GM10248 (cell line): ENCODE measurements at regions not wholly inside any gene's neighbourhood (a gene's known extent, or its start where the extent isn't known, plus 50 kb on each side); places are given as distances from the start of the nearest gene placed in this dataset.

Experiments used
- CTCF ChIA-PET: fragments of 300-600 bp; sonication (Branson Sonifier 250); formaldehyde crosslinking; extraction: SDS; loops from one replicate; lab custom pipeline; 2021; ENCODE audit warnings: antibody characterized with exemption; lab: Yijun Ruan, JAX
- POLR2A ChIA-PET: fragments of 350-650 bp; sonication (Branson Sonifier 250); formaldehyde crosslinking; extraction: SDS; loops from one replicate; lab custom pipeline; 2020; ENCODE audit warnings: antibody characterized with exemption; lab: Yijun Ruan, JAX
- DNase-seq: peaks from one replicate; pipeline ENCODE4 v3.0.0; 2012; ENCODE audit errors: extremely low spot score
- CTCF ChIP-seq: IDR thresholded peaks from 2 replicates; pipeline ENCODE4 v1.5.1; 2012; ENCODE audit warnings: mild to moderate bottlenecking, low read depth; ENCODE audit errors: extremely low read depth, missing control alignments, control extremely low read depth

DNA sequence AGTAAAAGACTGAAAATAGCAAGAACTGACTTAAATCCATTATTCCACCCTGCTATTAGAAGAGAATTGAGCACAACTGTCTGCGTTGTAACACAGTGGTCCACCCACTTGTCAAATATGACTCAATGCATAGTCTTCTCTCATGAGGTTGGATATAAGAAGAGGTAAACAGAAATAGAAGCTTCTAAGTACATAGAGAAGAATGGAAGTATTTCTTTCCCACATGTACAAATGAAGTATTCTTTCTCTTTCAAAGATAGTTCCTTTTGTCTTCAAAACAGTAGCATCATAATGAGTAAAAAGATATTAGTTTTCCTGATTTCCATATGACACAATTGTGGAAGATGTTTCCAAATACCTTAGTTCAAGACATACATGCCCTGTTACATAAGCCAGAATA, 348.6 kb upstream of the CCDC54 start:
- POLR2A ChIA-PET, result no interaction called here
- no peak for TF ChIP-seq CTCF
- DNase-seq, result no peak
- CTCF ChIA-PET, result no interaction called here

DNA sequence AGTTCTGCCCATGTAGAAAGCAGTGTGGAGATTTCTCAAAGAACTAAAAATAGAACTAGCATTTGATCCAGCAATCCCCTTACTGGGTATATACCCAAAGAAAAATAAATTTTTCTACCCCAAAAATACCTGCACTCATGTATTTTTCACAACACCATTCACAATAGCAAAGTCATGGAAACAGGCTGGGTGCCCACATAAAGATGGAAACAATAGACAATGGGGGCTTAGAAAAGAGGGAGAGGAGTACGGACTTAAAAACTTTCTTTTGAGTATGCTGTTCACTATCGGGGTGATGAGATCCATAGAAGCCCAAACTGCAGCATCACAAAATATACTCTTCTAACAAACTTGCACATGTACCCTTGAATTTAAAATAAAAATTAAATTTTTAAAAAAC, 345.1 kb upstream of the CCDC54 start:
- POLR2A ChIA-PET, result no interaction called here
- no peak for DNase-seq
- CTCF ChIA-PET, result no interaction called here
- no peak for TF ChIP-seq CTCF

- ChIA-PET POLR2A (no interaction called here), CTCF (interaction anchor here (0.9 kb wide), 1 partner anchor 9 kb away, joined by 3 read pairs; no protein-coding TSS in a partner anchor)
Measured at GRCh38 chr3:107034142-107034541, 343.1 kb upstream of the CCDC54 start.

GRCh38 chr3:107035176-107035575, 342.1 kb upstream of the CCDC54 start:
- CTCF ChIA-PET, result interaction anchor here (1.3 kb wide), 1 partner anchor 13 kb away, joined by 5 read pairs; no protein-coding TSS in a partner anchor

More at GRCh38 chr3:107034142-107034541, 343.1 kb upstream of the CCDC54 start:
- no peak for DNase-seq
- TF ChIP-seq CTCF, result no peak

GRCh38 chr3:107044677-107045076, 332.6 kb upstream of the CCDC54 start:
- ChIA-PET CTCF (interaction anchor here (1.5 kb wide), 1 partner anchor 20 kb away, joined by 6 read pairs; no protein-coding TSS in a partner anchor), POLR2A (no interaction called here)
- no peak for TF ChIP-seq CTCF
- no peak for DNase-seq

More at GRCh38 chr3:107035176-107035575, 342.1 kb upstream of the CCDC54 start:
- DNase-seq, result no peak
- POLR2A ChIA-PET, result no interaction called here
- no peak for TF ChIP-seq CTCF

DNA sequence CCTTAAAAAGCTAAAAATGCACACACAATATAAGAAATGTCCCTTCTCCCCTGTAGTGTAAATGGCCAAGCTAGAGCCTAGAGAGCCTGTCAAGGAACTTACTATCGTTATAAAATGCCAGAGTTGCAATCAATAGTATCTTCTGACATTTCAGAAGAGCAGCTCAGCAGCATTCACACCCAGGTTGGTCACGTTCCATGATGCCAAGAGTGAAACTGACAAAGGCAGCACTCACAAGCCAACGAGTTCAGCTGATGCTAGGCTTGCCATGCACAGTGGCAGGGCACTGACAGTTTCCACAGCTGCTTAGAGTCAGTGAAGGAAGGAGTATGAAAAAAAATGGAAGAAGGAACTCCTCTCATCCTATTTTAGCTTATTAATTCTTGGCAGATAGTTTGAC, 331.4 kb upstream of the CCDC54 start:
- CTCF ChIA-PET, result interaction anchor here (1.5 kb wide), 1 partner anchor 19 kb away, joined by 6 read pairs; no protein-coding TSS in a partner anchor
- POLR2A ChIA-PET, result no interaction called here
- DNase-seq, result no peak
- TF ChIP-seq CTCF, result no peak
